ENCODE measurements at regions not wholly inside any gene's neighbourhood (a gene's known extent, or its start where the extent isn't known, plus 50 kb on each side); places are given as distances from the start of the nearest gene placed in this dataset.

DNA sequence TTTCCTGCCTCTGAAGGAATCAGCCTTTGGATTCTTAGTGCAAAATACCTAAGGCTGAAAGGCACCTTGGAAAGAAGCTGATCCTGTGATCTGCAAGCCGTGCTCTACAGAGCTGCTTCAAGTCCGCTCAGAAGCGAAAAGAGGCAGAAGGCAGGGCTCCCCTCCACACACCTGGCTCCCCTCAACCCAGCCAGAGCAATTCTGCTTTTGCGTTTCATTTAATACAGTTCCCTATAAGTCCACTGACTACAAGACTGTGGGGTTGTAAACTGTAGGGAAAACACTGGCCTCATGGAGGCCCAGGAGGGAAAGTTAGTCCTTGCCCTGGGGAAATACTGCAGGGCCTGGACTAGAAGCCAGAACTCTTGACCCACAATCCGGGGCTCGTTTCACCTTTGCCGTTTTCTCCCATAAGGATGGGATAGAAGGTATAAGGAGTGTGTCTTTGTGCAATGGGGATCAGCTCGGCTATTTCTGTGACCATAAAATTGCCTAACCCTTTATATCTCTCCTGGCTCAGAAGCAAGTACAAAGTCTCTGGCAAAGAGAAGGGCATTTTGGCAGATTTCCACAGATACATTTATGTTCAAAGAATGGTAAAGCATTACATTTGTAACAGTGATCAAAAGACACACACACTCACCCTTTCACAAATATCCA lies 95.8 kb upstream of the TEX51 start:
- no peak for ATAC-seq (ENCODE audit: insufficient read depth, low FRiP score)
- Histone ChIP-seq H3K36me3 (ENCODE audit: control insufficient read depth in 4 of 4, insufficient read depth in 4 of 4, low read length in 4 of 4) (no peaks in the 10 kb centered on the region), H3K4me1 (ENCODE audit: control insufficient read depth in 5 of 5, insufficient read depth in 5 of 5, low read length in 5 of 5) (peaks cover 0 to 11% (median 3%) of the 10 kb centered on the region in 5 donors), H3K9me3 (ENCODE audit: control insufficient read depth in 4 of 4, insufficient read depth in 3 of 4, low read length in 3 of 4) (peaks cover 0 to 4% (median 0%) of the 10 kb centered on the region in 4 donors), H3K4me3 (no peak overlapping the region), H3K27ac (ENCODE audit: low read depth in 1 of 2, low read length in 1 of 2) (no peak overlapping the region), H3K9ac (ENCODE audit: insufficient read depth in 1 of 2, low read length in 2 of 2) (no peak overlapping the region), H3K27me3 (ENCODE audit: control insufficient read depth in 3 of 3, insufficient read depth in 3 of 3, low read length in 2 of 3) (no peaks in the 10 kb centered on the region)
- DNase-seq = peak in 2 of 3 donors; percentile 66 to 71
- no peak for TF ChIP-seq CTCF (IDR thresholded peaks at IDR 0.05; ENCODE audit: control extremely low read depth, extremely low read depth)
- WGBS, 2 donors = 89% methylated on average over 8 of the region's 8 CpGs

- Histone ChIP-seq H3K36me3 (ENCODE audit: control insufficient read depth in 4 of 4, insufficient read depth in 4 of 4, low read length in 4 of 4) (no peaks in the 10 kb centered on the region), H3K27ac (ENCODE audit: low read depth in 1 of 2, low read length in 1 of 2) (no peak overlapping the region), H3K9ac (ENCODE audit: insufficient read depth in 1 of 2, low read length in 2 of 2) (no peak overlapping the region), H3K4me1 (ENCODE audit: control insufficient read depth in 5 of 5, insufficient read depth in 5 of 5, low read length in 5 of 5) (peaks cover 0 to 11% (median 3%) of the 10 kb centered on the region in 5 donors), H3K9me3 (ENCODE audit: control insufficient read depth in 4 of 4, insufficient read depth in 3 of 4, low read length in 3 of 4) (peaks cover 0 to 2% (median 0%) of the 10 kb centered on the region in 4 donors), H3K27me3 (ENCODE audit: control insufficient read depth in 3 of 3, insufficient read depth in 3 of 3, low read length in 2 of 3) (no peaks in the 10 kb centered on the region), H3K4me3 (no peak overlapping the region)
- ATAC-seq (ENCODE audit: insufficient read depth, low FRiP score) (no peak), DNase-seq (peak in 1 of 3 donors; percentile 16)
- WGBS, 2 donors = 87 to 91% methylated on average over 8 of the region's 8 CpGs
- TF ChIP-seq CTCF (IDR thresholded peaks at IDR 0.05; ENCODE audit: control extremely low read depth, extremely low read depth) = no peak
Measured at GRCh38 chr2:126803434-126803775, 95.3 kb upstream of the TEX51 start.

GRCh38 chr2:126804347-126804746 lies 94.3 kb upstream of the TEX51 start:
- WGBS, 2 donors = 90 to 93% methylated on average over 17 of the region's 17 CpGs
- ATAC-seq (ENCODE audit: insufficient read depth, low FRiP score) = no peak

More at GRCh38 chr2:126804347-126804746, 94.3 kb upstream of the TEX51 start:
- Histone ChIP-seq H3K36me3 (ENCODE audit: control insufficient read depth in 4 of 4, insufficient read depth in 4 of 4, low read length in 4 of 4) (no peaks in the 10 kb centered on the region), H3K9ac (ENCODE audit: insufficient read depth in 1 of 2, low read length in 2 of 2) (no peak overlapping the region), H3K9me3 (ENCODE audit: control insufficient read depth in 4 of 4, insufficient read depth in 3 of 4, low read length in 3 of 4) (peaks cover 0 to 2% (median 0%) of the 10 kb centered on the region in 4 donors), H3K4me1 (ENCODE audit: control insufficient read depth in 5 of 5, insufficient read depth in 5 of 5, low read length in 5 of 5) (peaks cover 0 to 11% (median 3%) of the 10 kb centered on the region in 5 donors), H3K4me3 (no peak overlapping the region), H3K27me3 (ENCODE audit: control insufficient read depth in 3 of 3, insufficient read depth in 3 of 3, low read length in 2 of 3) (no peaks in the 10 kb centered on the region), H3K27ac (ENCODE audit: low read depth in 1 of 2, low read length in 1 of 2) (no peak overlapping the region)
- DNase-seq = no peak
- TF ChIP-seq CTCF (IDR thresholded peaks at IDR 0.05; ENCODE audit: control extremely low read depth, extremely low read depth) = no peak

Measured in lung (tissue), 11 donors.